Activated gamma-delta T cell (primary cell): ENCODE measurements at regions not wholly inside any gene's neighbourhood (a gene's known extent, or its start where the extent isn't known, plus 50 kb on each side); places are given as distances from the start of the nearest gene placed in this dataset.

ENCODE experiments used
- DNase-seq: peaks from one replicate; lab custom pipeline; 2025; lab: John Stamatoyannopoulos, UW

DNA sequence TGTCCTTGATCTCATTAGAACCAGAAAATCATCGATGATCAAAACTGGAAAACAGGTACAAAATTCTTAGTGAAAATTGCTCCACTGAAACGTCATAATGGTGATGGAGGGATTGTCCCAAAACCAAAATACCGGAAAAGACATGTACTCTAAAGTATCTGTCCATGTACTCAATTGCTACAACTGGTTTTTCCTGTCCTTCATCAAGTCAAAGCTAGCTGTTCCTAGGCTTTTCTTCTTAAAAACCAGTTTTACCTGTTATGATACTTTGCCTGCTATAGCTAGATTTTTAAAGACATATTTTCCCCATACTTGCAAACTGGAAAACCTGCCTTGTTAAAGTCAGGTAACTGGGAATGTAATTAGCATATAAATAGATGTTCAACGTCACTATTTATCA lies 50.5 kb upstream of the LRRC1 start:
- no peak for DNase-seq

GRCh38 chr6:53741034-53741823 lies 53.6 kb upstream of the LRRC1 start:
- DNase-seq = no peak

DNA sequence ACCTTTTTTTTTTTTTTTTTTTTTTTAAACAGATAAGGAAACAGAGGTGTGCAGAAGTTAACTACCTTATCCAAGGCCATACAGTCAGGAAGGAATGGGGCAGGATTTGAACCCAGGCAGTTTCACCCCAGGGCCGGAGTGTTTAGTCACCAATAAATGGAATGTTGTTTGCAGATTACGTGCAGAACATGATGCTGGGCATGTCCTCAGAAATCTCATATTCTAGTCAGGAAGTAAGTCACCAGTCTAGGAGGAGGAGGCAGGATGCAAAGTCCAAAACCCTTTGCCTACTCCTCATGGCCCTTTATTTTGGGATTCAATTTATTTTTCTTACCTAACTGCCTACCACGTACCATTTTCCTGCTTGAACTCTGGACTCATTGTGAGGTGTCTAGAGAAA lies 57.1 kb upstream of the LRRC1 start:
- no peak for DNase-seq

DNA sequence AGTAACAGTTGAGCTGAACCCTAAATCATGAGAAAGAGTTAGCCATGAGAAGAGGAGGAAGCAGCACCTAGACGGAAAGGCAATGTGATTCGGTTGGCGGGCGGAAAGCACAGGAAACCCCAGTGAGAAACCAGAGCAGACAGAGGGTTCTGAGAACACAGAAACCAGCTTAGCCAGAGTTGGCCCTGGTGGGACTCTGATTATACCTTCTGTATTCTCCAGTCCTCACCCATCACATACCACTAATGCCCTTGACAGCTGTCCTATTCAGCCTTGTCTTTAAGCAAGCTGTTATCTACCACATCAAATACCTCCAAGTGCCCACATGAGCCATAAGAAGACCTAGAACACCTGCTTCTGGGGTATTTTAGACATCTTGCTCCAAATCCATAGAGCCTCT lies 58.9 kb upstream of the LRRC1 start:
- no peak for DNase-seq

DNA sequence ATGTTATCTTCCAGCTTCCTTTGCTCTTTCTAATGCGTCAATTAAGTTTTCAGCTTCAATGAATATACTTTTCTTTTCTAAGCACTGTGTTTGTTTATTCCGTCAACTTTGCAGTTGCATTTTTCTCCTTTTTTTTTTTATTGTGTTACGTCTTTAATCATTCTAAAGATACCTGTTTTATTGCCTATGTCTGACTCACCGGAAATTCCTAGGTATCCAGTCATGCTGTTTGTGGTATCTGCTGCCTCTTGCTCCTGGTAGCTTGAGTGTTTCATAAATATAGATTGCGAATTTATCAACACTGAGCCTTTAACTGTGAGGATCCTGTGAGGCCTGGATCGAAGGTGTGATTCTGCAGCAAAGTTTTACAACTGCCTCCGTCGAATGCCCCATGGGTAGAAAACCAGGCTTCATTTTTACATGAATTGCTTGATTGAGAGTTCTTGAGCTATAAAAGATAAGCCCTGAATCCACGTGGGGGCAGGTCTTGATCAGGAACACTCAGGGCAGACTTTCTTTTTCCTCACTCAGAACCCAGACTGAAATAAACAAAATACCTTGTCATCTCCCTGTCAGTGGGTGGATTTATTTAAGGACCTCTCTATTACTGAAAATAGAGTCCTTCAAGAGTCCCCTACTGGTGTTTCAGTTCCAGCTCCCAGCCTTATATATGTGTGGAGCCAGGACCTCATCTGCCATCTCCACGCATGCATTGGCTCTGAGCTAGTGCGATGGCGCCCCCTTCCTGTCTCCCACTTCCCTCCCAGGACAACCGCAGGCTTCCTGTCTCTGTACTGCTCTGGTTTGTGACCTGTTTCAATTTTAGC lies 60.1 kb upstream of the LRRC1 start:
- no peak for DNase-seq

DNA sequence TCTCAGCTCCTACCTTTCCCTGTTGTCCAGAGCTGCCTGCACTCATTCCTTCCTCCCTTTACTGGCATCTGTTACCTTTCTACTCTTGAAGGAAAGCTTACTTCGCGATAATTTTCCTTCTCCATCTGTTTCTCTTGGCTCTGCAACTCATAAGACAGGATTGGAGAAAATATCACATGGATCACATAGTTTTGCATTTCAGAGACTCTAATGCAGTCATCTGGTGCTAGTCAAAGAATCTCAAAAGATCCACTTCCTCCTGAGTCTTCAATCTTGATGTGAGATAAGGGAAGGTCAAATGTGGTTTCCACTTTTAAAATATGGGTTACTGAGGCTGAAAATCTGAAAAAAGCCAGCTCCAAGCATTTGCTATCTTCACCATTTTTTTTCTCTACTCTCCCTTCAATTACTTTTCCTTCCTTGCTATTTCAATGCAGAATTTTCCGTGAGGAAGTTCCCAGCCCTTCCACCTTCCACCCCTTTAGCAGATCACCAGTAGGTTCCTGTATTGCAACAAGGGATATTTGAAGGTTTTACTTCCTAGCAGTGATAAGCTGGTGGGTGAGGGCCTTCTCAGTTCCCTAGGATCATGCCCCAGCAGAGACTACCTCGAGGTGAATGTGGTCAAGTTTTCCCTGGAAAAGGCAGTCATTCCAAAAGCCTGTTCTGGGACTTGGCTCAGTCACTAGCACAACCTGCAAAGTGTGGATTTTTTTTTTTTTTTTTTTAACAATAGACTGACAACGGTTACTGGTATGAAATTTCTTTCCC lies 62.8 kb upstream of the LRRC1 start:
- DNase-seq = no peak

DNA sequence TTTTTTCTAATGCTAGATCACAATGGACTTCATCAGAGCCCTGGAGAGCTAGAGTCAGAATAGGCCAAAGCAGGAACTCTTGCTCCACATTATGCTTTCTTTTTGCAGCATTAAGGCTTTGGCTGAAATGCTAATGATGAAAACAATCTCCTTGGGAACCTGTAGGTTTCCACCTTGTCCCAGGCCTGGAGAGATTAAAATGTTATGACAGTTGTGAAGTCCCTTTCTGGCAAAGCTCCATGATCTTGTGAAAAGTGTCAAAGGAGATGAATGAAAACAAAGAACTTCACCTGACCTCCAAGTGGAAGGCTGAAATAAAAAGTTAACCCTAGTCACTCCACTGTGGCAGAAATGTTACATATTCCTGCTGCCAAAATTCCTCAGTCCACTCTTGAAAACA lies 64.0 kb upstream of the LRRC1 start:
- no peak for DNase-seq

GRCh38 chr6:53728570-53729194 lies 63.1 kb upstream of the KLHL31 start:
- DNase-seq = no peak

- no peak for DNase-seq
Observed at GRCh38 chr6:53727748-53728147, 62.2 kb upstream of the KLHL31 start.

DNA sequence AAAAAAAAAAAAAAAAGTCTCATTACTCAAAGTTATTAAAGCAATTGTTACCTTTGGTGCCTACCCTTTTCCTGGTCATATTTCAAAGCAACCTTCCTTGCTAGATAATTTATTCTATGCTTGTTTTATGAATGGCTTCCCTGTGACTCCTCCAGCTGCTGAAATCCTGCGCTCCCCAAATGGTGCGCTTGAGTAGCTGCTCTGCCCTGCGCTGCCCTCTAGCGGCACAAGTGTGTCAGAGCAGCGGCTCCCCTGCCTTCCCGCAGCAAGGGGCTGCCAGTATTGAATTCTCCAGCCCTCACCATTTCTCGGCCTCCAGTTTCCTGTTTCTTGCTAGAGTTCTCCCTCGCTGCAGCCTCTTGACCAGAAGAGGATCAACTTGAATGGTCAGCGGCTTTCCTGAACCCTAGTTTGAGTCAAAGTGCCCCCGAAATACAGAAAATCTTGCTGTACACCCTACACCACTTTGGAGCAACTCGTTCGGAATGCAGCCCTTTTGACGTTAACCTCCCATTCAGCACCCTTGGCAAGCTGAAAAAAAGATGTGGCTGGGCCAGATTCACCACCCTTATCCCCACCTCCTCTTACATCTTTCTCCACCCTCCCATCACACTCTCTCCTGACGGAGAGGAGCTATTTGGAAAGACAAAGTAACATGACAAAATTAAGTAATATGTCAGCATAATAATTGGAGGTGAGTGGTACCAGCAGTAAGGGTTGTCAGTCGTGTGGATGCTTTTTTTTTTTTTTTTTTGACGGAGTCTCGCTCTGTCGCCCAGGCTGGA lies 60.4 kb upstream of the KLHL31 start:
- DNase-seq = peak; percentile 17

DNA sequence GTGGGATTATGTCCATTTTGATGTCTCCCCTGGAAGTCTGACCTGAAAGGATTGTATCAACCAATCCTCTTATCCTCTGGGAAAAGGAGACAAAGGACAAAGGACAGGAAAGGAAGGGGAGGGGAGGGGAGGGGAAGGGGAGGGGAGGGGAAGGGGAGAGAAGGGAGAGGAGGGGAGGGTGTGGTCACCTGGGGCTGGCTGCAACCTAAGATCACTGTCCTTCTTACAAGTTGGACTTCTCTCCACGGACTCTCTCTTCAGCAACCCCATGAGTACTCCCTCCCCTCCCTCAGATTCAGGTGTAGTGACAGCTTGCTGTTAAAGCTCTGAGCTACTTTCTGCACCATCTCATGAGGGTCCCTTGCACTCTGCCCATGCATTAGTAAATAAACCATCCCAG lies 58.9 kb upstream of the KLHL31 start:
- DNase-seq = no peak

- no peak for DNase-seq
Observed at GRCh38 chr6:53723331-53723730, 57.8 kb upstream of the KLHL31 start.

DNA sequence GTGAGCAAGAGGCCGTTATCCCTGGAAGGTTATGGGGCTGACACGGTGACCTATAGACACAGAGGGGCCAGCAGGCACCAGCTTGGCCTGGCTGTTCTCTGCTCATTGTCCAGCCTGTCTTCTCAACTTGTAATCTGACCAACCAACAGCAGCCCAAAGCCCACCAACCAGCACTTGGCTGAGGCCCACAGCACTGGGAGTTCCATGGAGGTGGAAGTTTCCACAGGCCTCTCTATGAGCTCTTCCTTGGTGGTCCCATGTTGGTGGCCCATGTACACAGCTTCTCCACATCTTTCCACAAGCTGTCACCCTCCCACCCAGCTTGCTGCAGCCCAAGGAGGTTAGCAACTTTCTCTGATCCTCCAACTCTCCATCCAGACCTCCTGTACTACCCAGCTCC lies 56.2 kb upstream of the KLHL31 start:
- DNase-seq = no peak

DNA sequence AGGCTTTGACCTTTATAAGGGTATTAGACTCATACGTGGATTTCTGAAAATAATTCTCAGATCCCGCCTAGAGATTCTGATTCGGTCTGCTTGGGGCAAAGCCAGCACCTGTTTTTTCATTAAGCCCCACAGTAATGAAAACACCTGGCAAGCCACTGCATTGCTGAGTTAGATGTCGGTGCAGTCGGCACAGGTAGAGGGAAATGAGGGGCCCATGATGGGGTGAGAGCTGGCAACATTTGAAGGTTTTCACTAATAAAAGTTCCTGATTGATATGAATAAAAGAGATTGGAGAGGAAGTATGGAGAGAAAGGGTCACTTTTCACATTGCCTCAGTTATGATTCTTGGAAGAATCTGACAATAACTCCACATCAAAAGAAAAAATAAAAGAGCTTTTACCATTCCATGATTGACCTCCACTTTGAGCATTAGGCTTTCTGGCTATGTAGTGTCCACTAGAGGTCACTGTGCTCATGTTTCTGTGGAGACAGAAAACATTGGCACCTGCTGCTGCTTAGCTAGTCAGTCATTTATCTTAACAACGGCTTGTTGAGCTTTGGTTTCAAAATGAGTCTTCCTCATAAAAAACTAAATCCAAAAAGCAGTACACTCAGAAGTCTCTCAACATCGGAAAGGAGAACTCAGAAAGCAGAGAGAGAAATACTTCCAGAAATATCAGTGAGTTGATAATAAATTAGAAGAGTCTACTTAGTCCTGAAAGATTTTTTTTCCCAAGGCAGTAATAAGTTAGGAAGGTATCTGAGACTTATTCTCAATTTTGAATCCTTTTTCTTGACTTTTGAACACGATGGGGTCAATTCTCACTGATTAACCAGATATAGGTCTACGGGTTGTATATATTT lies 53.3 kb upstream of the KLHL31 start:
- no peak for DNase-seq

DNA sequence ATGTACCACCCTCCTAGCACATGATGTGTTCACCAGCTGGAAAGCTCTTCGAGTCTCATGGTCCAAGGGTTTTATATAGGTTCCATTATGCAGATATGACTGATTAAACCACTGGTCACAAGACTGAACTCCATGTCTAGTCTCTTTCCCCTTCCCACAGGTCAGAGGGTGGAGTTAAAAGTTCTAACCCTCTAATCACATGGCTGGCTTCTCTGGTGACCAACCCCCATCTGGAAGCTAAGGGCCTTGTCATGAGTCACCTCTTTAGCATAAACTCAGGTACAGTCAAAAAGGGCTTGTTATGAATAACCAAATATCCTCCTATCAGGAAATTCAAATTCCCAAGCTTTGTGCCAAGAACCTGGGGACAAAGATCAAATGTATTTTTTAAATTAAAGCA lies 52.0 kb upstream of the KLHL31 start:
- no peak for DNase-seq

DNA sequence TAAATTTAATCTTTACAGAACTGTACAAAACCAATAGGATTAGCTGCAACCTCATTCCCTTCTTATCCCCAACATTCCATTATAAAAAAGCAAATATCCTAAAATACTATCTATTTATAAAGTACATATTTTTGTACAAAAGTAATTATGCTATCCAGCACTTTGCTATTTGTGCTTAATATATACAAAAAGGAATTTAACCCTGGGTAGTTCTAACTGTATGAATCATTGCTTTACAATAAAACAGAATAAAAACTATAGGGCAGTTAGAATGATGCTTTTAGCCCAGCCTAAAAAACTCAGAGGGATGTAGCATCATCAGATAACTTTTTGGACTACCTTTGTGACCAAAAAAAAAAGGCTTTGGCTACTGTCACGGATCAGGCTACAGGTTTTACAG lies 49.9 kb upstream of the KLHL31 start:
- no peak for DNase-seq
